HK-2 (cell line): ENCODE measurements at regions not wholly inside any gene's neighbourhood (a gene's known extent, or its start where the extent isn't known, plus 50 kb on each side); places are given as distances from the start of the nearest gene placed in this dataset.

Source experiments
- DNase-seq: peaks from one replicate; pipeline ENCODE4 v3.0.0-alpha.2; 2018; ENCODE audit not compliant: unreplicated experiment

DNA sequence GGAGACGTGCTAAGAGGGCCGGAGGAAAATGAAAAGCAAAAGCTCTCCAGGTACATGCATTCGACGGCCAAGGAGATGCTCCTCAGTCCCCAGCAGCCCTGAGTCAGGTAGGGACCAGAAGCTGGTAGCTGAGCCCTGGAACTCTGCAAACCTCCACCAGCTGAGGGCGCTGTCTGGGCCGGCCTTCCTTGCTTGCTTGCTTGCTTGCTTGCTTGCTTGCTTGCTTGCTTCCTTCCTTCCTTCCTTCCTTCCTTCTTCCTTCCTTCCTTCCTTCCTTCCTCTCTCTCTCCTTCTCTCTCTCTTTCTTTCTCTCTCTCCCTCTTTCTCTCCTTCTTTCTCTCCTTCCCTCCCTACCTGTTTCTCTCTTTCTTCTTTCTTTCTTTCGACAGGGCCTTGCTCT, 94.6 kb upstream of the RASGRF1 start:
- DNase-seq = peak; percentile 10

DNA sequence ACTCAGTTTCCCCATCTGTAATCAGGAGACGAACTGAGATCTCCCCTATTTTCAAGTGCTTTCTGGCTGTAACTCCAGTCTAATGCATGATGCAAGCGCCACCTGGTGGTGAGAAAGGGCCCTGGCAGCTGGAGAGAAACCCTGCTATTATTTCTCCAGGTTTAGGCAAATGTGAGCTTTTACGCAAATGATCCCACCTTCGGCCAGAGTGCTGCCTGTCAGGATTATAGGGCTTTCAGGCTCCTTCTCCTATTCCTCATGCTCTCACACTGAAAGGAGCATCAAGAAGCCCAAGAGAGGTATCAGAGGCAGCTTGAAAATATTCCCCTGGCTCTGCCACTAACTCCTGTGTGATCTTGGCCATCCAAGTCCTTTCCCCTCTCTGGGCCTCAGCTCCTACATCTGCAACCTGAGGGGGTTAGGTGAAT, 93.9 kb upstream of the RASGRF1 start:
- DNase-seq = peak; percentile 47

DNA sequence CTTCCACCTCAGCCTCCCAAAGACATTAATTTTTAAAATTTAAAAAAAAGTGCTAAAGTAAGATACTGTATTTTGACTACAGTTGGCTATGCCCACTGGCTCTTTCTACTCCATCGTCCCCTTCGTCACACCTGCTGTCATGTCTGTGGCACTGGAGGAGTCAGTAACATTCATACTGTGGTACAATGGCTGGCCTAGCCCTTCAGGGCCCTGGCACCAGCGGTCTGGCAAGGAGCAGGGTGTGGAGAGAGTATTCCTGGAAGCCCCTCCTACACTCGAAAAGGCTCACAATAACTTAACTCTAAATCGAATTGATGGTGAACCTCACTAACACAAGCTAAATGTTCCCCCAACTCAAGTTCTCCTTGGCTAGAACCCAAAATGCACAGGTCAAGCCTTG, 89.7 kb upstream of the RASGRF1 start:
- no peak for DNase-seq

DNA sequence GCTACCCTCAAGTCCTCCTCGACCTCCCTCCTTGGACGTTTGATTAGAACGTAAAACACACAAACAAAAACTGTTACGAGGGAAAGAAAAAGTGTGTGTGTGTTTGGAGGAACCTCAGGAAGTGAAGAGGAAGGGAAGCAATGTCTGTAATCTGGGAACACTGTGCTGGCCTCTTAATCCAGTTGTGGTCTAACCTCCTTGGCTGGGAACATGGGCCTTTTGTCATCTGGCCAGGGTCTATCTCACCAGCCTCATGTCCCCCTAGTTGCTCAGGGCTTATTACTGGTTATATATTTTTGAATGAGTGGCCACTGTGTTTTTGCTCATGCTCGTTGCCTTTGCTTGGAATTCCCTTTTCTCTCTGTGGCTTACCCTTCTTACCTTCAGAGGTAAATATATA, 89.0 kb upstream of the RASGRF1 start:
- no peak for DNase-seq

DNA sequence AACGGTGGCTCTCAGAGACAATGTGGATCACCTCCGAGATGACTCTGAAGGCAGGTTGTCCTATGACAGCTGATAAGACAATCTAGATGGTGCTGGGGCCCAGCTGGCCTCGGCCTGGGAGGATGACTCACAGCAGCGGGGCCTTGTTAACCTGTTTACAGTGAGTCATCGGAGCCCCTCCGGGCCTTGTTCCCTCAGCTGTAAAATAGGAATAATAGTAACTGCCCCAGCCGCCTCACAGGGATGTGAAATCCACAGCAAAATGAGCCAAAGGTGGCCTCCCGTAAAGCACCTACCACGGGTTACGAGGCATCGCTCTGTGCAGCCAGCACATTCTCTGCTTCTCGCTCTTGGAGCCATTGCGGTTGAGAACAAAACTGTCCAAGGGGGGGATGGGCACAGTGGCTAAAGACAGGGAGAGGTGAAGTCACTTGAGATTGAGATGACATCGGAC, 88.6 kb upstream of the RASGRF1 start:
- peak; percentile 48 for DNase-seq

DNA sequence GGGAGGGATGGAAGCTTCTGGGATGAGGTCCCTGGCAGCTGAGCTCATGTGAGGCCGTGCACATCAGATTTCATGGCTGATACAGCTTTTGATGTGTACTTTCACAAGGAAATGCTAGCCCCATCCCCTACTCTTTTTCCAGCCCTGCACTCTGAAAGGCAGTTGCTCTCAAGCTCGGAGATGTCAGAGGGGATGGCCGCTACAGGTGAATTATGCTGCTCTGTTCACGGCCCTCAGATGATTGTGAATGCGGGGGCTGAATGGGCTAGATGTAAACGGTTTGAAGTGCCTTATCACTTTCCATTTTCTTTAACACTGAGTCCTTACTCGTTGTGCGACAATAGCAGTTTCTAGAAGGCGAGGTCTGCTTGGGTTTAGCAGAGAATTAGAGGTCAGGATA, 88.0 kb upstream of the RASGRF1 start:
- no peak for DNase-seq

DNA sequence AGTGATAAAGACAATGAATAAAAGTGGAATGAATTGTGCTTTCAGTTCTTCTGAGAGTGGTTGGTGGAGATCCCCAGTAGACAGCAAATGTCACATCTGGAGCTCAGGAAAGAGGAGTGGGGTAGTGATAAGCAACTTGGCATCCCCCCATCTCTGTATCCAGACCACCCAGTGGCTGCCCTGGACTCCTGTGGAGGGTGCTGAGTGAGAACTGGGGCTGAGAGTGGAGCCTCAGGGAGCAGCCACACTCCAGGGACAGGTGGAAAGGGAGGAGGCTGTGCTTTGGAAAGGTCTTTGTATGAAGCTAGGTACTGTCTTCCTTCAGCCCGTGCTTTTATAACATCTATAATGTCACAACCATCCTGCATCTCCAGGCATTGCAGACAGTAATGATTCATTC, 85.6 kb upstream of the RASGRF1 start:
- no peak for DNase-seq

DNA sequence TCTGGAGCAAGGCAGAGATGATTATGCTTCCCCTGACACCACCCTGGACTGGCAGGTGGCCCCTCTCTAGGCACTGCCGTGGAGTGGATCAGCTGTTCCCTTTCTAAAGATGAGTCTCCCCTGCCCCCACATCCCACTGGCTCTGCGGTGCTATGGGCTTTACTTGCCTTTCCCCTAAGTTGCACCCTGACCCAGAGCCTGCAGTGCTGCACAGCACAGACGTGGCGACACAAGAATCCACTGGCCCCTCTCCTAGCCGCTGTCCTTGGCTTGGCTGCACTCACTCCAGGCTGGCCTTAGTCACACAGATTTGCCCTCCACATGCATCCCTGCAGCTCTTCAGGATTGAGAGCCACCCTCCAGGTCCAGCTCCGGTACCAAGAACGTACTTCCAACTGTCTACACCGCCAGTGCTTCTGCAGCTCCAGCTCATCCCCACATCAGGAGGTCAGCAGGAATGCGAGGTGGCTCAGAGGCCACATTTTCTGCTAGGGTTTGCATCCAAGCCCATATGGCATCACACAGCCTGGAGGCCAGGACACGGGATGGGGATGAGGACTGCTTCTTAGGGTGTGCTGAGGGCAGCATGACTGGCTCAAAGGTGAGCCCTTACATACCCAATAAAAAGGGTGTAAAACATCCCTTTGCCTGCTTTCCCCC, 82.4 kb upstream of the RASGRF1 start:
- no peak for DNase-seq

DNA sequence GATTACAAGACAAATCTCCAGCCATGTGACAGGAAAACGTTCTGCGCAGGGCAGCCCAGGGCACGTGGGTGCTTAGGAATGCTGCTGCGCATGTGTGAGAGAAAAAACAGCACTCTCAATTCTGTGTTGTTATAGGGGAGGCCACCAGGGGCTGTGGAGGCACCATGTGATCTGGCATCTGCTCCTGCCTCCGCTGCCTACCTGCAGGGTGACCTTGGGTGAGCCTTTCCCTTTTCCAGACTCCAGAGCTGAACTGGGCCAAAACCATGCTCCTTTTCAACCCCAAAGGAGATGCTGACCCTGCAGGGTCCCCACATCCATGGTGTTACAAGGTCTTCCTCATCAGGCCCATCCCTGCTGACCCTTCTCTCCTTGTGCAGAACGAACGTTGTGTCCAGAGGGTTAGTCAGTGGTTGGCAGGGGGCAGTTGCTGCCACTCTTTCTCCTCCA, 81.5 kb upstream of the RASGRF1 start:
- DNase-seq = no peak

DNA sequence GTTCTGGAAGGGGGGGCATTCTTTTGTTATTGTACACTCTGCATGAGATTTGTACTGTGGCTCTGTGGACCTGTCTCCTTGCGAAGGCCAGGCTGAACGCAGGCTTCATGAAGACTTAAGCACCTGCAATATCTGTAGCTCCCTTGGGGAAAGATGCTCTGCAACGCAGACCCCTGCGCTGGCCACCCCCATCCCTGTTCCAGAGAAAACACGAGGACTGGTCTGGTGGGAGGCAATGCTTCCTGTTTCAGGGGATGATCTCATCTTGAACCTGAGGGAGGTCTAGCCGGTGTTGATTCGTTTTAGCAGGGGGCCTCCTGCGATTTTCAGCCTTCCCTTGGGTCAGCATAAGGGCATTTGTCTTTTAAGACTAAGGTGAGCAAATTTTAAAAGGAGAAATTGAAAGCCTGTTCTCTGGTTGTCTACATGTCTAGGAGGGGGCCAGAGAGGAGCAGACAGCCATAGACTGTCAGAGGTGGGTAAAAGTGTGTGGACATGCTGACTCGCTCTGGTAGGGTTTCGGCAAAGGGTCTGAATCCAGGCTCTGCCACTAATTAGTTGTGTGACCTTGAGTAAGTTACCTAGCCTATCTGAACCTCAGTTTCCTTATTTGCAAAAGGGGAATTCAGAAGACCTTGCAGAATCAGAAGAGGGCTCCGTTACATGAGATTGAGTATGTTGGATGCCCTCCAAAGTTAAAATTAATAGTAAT, 80.9 kb upstream of the RASGRF1 start:
- DNase-seq = no peak

DNA sequence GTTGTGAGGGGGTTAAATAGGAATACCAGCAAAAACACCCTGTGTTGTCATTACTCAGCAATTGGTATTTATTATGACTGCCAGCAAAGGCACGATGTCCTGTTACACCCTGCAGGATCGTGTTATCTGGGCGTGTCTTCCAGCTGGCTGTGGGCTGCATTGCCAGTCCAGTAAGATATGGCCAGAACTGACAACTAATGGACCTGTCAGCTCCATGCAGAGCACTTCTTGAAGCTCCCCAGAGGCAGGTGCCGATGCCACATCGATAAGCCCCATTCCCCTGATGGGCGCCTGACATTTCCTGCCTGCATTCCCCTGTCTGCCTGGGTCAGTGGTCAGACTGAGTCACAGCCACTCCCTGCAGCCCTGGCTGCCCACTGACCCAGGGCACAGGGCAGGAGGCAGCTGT, 79.7 kb upstream of the RASGRF1 start:
- DNase-seq = peak; percentile 12

DNA sequence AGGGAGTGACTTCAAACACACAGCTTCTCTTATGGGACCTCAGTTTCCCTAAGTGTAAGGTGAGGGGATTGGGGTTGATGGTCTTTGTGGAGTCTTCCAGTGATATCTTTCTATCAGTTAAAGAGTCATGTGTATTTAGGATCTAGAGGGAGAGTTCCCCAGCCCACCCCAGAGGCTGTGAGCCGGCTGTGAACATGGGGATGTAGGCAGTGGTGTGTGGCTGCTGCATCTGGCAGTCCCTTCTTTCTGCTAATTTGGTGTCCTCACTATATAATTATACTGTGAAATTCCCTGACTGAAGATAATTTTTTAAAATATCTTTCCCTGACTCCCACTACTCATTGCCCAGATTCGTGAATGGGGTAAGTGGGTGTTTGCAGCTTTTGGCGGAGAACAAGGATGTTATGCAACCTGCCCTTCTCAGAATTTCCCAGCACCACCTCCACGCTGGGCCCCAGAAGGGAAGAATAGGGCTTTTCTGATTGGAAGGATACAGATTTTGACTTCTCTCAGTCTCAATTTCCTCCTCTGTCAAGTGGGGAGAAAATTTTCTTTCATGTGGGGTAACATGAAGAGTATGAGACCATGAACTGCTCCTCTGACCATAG, 79.0 kb upstream of the RASGRF1 start:
- no peak for DNase-seq

DNA sequence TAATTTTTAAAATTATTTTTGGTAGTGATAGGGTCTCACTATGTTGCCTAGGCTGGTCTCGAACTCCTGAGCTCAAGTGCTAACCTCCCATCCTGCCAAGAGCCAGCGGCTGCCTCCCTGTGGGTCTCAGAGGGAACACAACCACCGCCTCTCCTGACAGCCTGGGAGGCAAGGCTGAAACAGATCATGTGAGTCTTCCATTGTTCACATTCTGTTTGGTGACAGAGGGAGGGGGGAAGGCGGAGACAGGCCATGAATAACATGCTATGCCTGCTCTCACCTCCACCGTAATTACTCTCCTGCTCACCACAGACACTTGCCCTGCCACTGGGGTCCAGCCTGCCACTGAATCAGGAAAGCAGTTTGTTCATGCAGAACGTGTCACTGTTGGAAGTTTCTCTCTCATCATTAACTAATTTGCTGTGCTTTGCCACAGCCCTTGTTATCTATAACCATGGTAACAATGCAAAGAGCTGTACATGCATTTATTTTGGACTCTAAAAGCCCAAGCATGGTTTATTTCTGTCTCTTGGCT, 78.4 kb upstream of the RASGRF1 start:
- peak; percentile 46 for DNase-seq

DNA sequence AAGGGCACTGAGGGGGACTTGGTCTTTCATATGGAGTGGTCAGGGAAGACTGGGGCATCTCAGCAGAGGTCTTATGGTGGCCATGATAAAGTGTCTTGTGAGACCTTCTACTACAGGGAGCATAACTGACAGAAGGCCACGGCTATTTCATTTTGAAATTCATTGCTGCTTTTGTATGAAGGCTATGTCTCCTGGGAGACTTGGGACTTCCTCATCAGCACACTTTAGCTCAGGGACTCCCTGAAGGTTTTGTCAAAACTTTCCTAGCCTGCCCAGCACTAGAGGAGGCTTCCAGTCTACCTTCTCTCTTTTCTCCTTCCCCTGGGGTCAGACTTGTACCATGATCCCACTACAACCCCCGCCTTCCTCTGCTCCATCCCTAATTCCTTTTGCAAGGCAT, 77.2 kb upstream of the RASGRF1 start:
- no peak for DNase-seq

DNA sequence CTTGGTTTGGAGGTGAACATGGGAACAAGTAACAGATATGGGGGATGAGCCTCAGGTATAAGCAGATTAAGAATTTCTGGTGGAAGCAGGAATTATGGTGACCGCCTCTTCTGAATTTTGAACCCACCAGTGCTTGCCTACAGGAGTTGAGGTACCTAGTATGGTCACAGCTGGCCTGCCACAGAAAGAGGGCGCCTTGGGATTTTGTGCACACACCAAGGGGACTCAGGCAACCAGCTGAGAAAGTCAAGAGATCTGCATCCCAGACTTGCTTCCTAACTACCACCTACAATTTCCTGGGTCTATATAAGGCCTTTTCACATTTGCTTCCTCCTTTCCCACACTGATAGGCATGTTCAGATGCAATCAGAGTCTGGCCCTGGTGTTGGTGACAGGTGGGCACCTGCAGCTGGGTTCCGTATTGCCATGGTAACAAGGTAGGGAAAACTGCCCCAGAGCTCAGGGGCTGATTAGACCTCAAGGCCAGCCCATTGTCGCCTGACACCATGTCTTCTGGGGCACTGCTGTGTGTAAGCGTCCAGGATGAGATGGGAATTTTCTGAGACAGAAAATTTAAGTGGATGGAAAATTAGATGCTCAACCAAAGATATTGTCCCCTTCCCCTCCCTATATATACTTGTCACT, 75.9 kb upstream of the RASGRF1 start:
- no peak for DNase-seq

DNA sequence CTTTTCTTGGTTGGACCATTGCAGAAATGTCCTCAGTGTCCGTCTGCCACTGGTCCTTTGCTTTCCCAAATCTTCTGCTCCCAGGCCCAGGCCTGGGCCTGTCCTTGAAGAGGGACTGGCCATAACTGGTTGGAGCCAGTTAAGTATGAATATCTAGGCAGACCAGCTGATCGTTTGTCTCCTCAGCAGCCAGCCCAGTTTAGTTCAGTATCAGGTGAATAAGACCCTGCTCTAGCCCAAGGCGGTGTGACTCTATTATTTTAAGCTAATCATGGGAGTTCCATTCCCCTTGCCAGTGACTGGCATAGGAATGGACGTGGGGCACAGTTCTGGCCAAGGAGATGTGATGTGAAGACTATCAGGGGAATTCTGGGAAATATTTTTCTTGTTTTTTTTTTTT, 73.9 kb upstream of the RASGRF1 start:
- DNase-seq = no peak

DNA sequence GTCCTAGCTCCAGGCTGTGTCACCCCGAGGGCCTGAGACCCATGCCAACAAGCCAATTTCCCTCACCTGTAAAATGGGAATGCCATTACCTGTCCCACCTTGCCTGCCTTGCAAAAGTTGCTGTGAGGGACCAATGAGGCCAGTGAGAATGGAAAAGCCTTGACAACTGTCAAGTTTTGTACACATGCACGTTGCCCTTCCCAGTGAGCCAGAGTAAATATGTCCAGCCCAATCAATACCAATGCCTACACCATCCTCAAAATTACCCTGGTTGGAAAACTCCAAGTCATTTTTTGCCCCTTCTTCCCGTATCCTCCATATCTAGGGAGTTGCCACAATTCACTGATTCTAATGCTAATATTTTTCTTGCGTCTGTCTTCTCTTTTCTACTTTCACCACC, 73.5 kb upstream of the RASGRF1 start:
- DNase-seq = no peak

DNA sequence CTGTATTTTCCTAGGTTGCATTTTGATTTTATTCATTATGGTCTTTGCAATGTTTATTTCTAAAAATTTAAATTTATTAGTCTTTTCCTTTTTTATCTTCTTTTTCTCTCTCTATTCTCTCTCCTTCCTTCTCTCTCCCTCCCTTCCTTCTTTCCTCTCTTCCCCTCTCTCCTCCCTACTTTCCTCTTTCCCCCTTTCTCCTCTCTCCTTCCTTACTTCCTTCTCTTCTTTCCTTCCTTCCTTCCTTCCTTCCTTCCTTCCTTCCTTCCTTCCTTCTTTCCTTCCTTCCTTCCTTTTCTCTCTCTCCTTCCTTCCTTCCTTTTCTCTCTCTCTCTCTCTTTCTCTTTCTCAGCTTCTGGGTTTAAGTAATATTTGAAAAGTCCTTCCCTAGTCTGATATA, 72.8 kb upstream of the RASGRF1 start:
- no peak for DNase-seq

DNA sequence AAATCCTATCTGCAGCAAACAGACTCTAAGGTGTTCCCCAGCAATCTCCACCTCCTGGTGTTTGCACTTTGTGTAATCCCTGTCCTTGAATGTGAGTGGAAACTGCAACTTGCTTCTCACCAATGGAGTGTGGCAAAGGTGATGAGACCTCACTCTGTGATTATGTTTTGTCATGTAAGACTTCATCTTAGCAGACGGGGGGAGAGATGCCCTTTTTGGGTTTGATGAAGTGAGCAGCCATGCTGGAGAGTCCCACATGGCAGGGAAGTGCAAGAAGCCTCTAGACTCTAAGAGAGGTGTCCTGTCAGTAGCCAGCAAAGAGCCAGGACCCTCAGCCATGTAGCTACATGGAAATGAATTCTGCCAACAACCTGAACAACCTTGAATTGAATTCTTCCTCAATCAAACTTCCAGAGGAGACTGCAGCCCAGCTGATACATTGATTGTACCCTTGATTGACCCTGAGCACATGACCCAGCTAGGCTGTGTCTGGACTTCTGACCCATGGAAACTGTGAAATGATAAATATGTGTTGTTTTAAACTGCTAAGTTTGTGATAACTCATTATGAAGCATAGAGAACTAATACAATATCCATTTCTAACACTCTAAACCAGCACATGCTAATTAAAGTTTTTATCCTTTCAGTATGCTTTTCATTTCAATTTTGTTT, 71.4 kb upstream of the RASGRF1 start:
- no peak for DNase-seq

DNA sequence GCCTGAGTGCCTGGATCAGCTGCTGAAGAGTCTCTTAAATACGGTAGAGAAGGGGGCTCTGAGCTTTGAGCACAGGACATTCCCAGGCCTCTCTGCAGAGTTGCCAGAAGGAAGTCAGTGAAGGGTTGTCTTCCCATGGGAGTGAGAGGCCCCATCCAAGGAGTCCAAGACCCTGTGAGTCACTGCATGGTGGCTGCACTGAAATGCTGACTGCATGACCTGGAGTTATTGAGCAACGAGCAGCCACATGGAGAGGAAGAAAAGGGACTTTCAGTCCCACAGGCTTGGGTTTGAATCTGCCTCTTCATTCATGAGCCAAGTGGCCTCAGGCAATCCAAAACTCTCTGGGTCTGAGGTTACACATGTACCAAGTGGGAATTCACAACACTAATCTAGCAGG, 69.6 kb upstream of the RASGRF1 start:
- peak; percentile 49 for DNase-seq

DNA sequence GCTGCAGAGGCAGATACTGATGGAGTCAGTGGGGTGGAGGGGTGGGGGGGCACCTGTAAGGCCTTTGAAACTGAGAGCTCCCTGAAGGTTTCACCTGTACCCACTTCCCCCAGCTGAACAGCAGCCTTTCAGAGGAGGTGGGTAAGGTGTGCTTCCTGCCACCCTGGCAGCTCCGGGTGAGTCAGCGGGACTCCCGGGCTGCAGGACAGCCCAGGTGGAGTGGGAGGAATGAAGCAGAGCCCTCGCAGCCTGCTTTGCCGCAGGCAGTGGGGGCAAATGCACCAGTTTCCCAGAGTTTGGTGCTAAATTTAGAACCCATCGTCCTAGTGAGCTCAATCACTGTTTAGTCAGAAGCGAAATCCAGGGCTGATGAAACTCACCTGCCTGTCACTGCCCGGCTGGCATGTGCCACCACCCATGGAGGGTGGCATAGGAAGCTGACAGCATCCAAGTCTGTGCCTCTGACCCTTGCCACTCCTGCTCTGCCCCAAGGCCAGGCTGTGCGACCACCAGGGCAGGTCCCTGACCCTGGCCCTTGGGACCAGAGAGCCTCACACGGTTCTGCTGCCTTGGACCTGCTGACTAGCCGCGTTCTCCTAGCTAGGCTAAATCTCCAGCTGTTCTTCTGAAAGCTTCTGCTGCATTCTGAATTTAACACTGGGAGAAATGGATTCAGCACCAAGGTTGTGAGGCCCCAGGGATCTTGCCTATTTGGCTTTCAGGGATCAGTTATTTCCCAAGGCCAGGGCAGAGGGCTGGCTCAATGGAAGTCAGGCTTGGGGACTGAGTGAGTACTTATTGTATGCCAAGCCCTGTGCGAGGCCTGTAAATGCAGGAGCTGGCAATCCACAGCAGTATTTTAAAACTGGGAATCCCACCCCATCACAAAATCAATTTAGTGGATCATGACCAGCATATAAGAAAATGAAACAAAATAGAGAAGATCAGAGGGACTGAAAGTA, 67.3 kb upstream of the RASGRF1 start:
- DNase-seq = no peak
